Liver (tissue), 8 donors: ENCODE measurements at regions not wholly inside any gene's neighbourhood (a gene's known extent, or its start where the extent isn't known, plus 50 kb on each side); places are given as distances from the start of the nearest gene placed in this dataset.
"Not testable (repeated sequence)": the region's sequence is repeated elsewhere in the genome, so short reads cannot be mapped to it uniquely, and the experiment has no call there.

Source experiments
- DNase-seq: peaks from one replicate; pipeline ENCODE4 v3.0.0-alpha.2; 2017; ENCODE audit warnings: low spot score
- H3K27ac ChIP-seq, 2 donors: one replicate each; pipeline ENCODE4 v1.7.0; 2013; ENCODE audit warnings: inconsistent platforms in 2 of 2, low read length in 2 of 2, control low read depth in 1 of 2, low read depth in 1 of 2, mild to moderate bottlenecking in 1 of 2
- H3K27me3 ChIP-seq, 4 donors: one replicate each; pipeline versions ENCODE4 v1.6.1 to v1.7.0; 2013; ENCODE audit warnings: low read length in 3 of 4, inconsistent platforms in 1 of 4, mild to moderate bottlenecking in 1 of 4, moderate library complexity in 1 of 4; ENCODE audit not compliant: control insufficient read depth in 4 of 4, insufficient read depth in 4 of 4
- H3K36me3 ChIP-seq, 4 donors: one replicate each; pipeline versions ENCODE4 v1.6.1 to v1.7.0; 2013; ENCODE audit warnings: low read length in 3 of 4, mild to moderate bottlenecking in 3 of 4, low read depth in 1 of 4, moderate library complexity in 1 of 4; ENCODE audit not compliant: control insufficient read depth in 4 of 4, insufficient read depth in 3 of 4
- H3K4me1 ChIP-seq, 4 donors: one replicate each; pipeline versions ENCODE4 v1.6.1 to v1.7.0; 2013; ENCODE audit warnings: low read length in 3 of 4, mild to moderate bottlenecking in 3 of 4, moderate library complexity in 1 of 4; ENCODE audit not compliant: control insufficient read depth in 4 of 4, insufficient read depth in 4 of 4
- H3K4me3 ChIP-seq, 3 donors: one replicate each; pipeline versions ENCODE4 v1.6.1 to v1.7.0; 2013; ENCODE audit warnings: low read length in 3 of 3, control low read depth in 1 of 3, low read depth in 1 of 3, mild to moderate bottlenecking in 1 of 3
- H3K9ac ChIP-seq, 2 donors: one replicate each; pipeline ENCODE4 v1.7.0; 2013; ENCODE audit warnings: low read length in 2 of 2, mild to moderate bottlenecking in 2 of 2, moderate library complexity in 2 of 2, control low read depth in 1 of 2, low read depth in 1 of 2
- H3K9me3 ChIP-seq, 4 donors: one replicate each; pipeline versions ENCODE4 v1.6.1 to v1.7.0; 2013; ENCODE audit warnings: low read length in 3 of 4; ENCODE audit not compliant: control insufficient read depth in 4 of 4
- CTCF ChIP-seq: fragments of 150-350 bp; IDR thresholded peaks from 2 replicates; pipeline ENCODE4 v1.5.1; 2017; ENCODE audit warnings: improper control_type of control experiment, low read depth, low read length; ENCODE audit not compliant: missing input control
- EGR1 ChIP-seq, 2 donors: IDR thresholded peaks; 2 replicates each; pipeline ENCODE4 v1.6.1; 2016 to 2018; ENCODE audit warnings: antibody characterized with exemption in 2 of 2, low read depth in 2 of 2
- HNF4A ChIP-seq, 2 donors: conservative IDR thresholded peaks; 2 replicates each; pipeline ENCODE4 v1.6.1; 2016; ENCODE audit warnings: antibody characterized with exemption in 2 of 2, mild to moderate bottlenecking in 2 of 2
- HNF4G ChIP-seq: IDR thresholded peaks from 2 replicates; pipeline ENCODE4 v1.6.1; 2016; ENCODE audit warnings: antibody characterized with exemption
- MAX ChIP-seq: IDR thresholded peaks from 2 replicates; pipeline ENCODE4 v1.6.1; 2016; ENCODE audit warnings: antibody characterized with exemption
- REST ChIP-seq: IDR thresholded peaks from 2 replicates; pipeline ENCODE4 v1.6.1; 2016; ENCODE audit warnings: antibody characterized with exemption, mild to moderate bottlenecking
- ZBTB33 ChIP-seq: IDR thresholded peaks from 2 replicates; pipeline ENCODE4 v1.6.1; 2016; ENCODE audit warnings: antibody characterized with exemption
- WGBS: extraction: QIAGEN DNeasy Blood & Tissue Kit; methylation state at CpG from one replicate; pipeline ENCODE4 v1.1.7; 2013; 5-methylcytosine and 5-hydroxymethylcytosine counted together
- donor health status: healthy.
- donor health status: healthy.
- donor health status: healthy.
- donor health status: healthy.
- donor health status: healthy.

- no peak overlapping the region for H3K4me3 ChIP-seq
- TF ChIP-seq HNF4G, result no peak
- no peak for TF ChIP-seq HNF4A (conservative IDR thresholded peaks at IDR 0.05)
- DNase-seq, result no peak
- no peak overlapping the region for H3K9ac ChIP-seq
- no peaks in the 10 kb centered on the region for H3K27me3 ChIP-seq
- 73% methylated on average over 4 of the region's 4 CpGs for WGBS
- H3K4me1 ChIP-seq, result no peaks in the 10 kb centered on the region
- no peaks in the 10 kb centered on the region for H3K9me3 ChIP-seq
- H3K27ac ChIP-seq, result no peak overlapping the region
- peaks cover 0 to 2% (median 0%) of the 10 kb centered on the region in 4 donors for H3K36me3 ChIP-seq
Observed at GRCh38 chr14:53838374-53838773, 118.3 kb downstream of the BMP4 start.

- not testable (repeated sequence) for DNase-seq, H3K27me3 ChIP-seq, H3K9me3 ChIP-seq, H3K4me3 ChIP-seq, H3K27ac ChIP-seq, H3K4me1 ChIP-seq, H3K36me3 ChIP-seq, H3K9ac ChIP-seq
- 89% methylated on average over 2 of the region's 2 CpGs for WGBS
Observed at GRCh38 chr14:53837656-53838055, 119.0 kb downstream of the BMP4 start.

GRCh38 chr14:53836551-53836950 lies 120.1 kb downstream of the BMP4 start:
- Histone ChIP-seq H3K36me3 (peaks cover 0 to 2% (median 0%) of the 10 kb centered on the region in 4 donors), H3K4me3 (no peak overlapping the region), H3K27ac (no peak overlapping the region), H3K4me1 (no peaks in the 10 kb centered on the region), H3K9ac (no peak overlapping the region), H3K9me3 (no peaks in the 10 kb centered on the region), H3K27me3 (no peaks in the 10 kb centered on the region)
- WGBS, result 88% methylated on average over 2 of the region's 2 CpGs
- TF ChIP-seq EGR1 (IDR thresholded peaks at IDR 0.05; ENCODE audit: low read depth in 2 of 2) (no peak), REST (no peak), ZBTB33 (no peak), HNF4A (conservative IDR thresholded peaks at IDR 0.05) (no peak), MAX (no peak), CTCF (no peak)
- no peak for DNase-seq
